NB4 (cell line): ENCODE measurements at regions not wholly inside any gene's neighbourhood (a gene's known extent, or its start where the extent isn't known, plus 50 kb on each side); places are given as distances from the start of the nearest gene placed in this dataset.

Experiments used
- DNase-seq: peaks from one replicate; pipeline ENCODE4 v3.0.0; 2010; ENCODE audit warnings: low read depth
- H3K4me3 ChIP-seq: one replicate; pipeline ENCODE4 v1.5.1; 2011; ENCODE audit warnings: mild to moderate bottlenecking, low read depth, low read length, moderate library complexity
- CTCF ChIP-seq: IDR thresholded peaks from one replicate; pipeline ENCODE4 v1.5.1; 2012; ENCODE audit warnings: low read depth, low read length
- MAX ChIP-seq: IDR thresholded peaks from 2 replicates; pipeline ENCODE4 v1.6.1; 2011; ENCODE audit warnings: low read depth, low read length
- MYC ChIP-seq: IDR thresholded peaks from 2 replicates; pipeline ENCODE4 v1.6.1; 2011; ENCODE audit warnings: low read depth, low read length
- POLR2A ChIP-seq: IDR thresholded peaks from 2 replicates; pipeline ENCODE4 v1.6.1; 2011; ENCODE audit warnings: mild to moderate bottlenecking; ENCODE audit not compliant: insufficient read length; ENCODE audit errors: extremely low read depth

GRCh38 chr5:4906786-4907185 is 233.3 kb upstream of the ADAMTS16 start:
- no peak overlapping the region for H3K4me3 ChIP-seq
- no peak for TF ChIP-seq MAX
- no peak for TF ChIP-seq MYC
- no peak for TF ChIP-seq POLR2A
- no peak for TF ChIP-seq CTCF
- DNase-seq, result no peak

- no peak overlapping the region for H3K4me3 ChIP-seq
- TF ChIP-seq MAX (no peak), CTCF (no peak), POLR2A (no peak), MYC (no peak)
- DNase-seq, result no peak
These were observed 232.6 kb upstream of the ADAMTS16 start for GRCh38 chr5:4907571-4907970.

GRCh38 chr5:4909086-4909485 is 231.0 kb upstream of the ADAMTS16 start:
- no peak for DNase-seq
- no peak overlapping the region for H3K4me3 ChIP-seq
- no peak for TF ChIP-seq MYC
- no peak for TF ChIP-seq POLR2A
- no peak for TF ChIP-seq MAX
- no peak for TF ChIP-seq CTCF

GRCh38 chr5:4911646-4912403 is 228.3 kb upstream of the ADAMTS16 start:
- DNase-seq, result no peak
- H3K4me3 ChIP-seq, result no peak overlapping the region
- TF ChIP-seq POLR2A, result no peak
- no peak for TF ChIP-seq MAX
- TF ChIP-seq CTCF, result no peak
- no peak for TF ChIP-seq MYC

GRCh38 chr5:4921929-4922328 is 218.2 kb upstream of the ADAMTS16 start:
- TF ChIP-seq POLR2A (no peak), MYC (no peak), CTCF (no peak), MAX (no peak)
- DNase-seq, result no peak
- no peak overlapping the region for H3K4me3 ChIP-seq

GRCh38 chr5:4924577-4924976 is 215.6 kb upstream of the ADAMTS16 start:
- DNase-seq, result no peak
- H3K4me3 ChIP-seq, result no peak overlapping the region
- TF ChIP-seq MYC, result no peak
- no peak for TF ChIP-seq CTCF
- TF ChIP-seq POLR2A, result no peak
- TF ChIP-seq MAX, result no peak
